HL-60 (cell line): ENCODE measurements at regions not wholly inside any gene's neighbourhood (a gene's known extent, or its start where the extent isn't known, plus 50 kb on each side); places are given as distances from the start of the nearest gene placed in this dataset.

ENCODE experiments used
- DNase-seq, 2 experiments: peaks; one replicate each; pipeline ENCODE4 v3.0.0-alpha.2; 2010 to 2020; ENCODE audit warnings: low read depth in 1 of 2, low spot score in 1 of 2
- H3K27ac ChIP-seq: fragments of 250-450 bp; sonication (Bioruptor Pico); replicated peaks from 2 replicates; pipeline ENCODE4 v1.5.1; 2020; ENCODE audit warnings: mild to moderate bottlenecking, moderate library complexity
- H3K27me3 ChIP-seq: fragments of 250-450 bp; sonication (Bioruptor Pico); 2 replicates; pipeline ENCODE4 v1.5.1; 2021; ENCODE audit warnings: mild to moderate bottlenecking, moderate library complexity; ENCODE audit not compliant: insufficient read depth, poor library complexity, severe bottlenecking
- H3K4me3 ChIP-seq: replicated peaks from 2 replicates; pipeline ENCODE4 v1.5.1; 2011; ENCODE audit warnings: mild to moderate bottlenecking, control low read depth, low read length; ENCODE audit not compliant: insufficient read depth
- CTCF ChIP-seq: IDR thresholded peaks from one replicate; pipeline ENCODE4 v1.5.1; 2011; ENCODE audit warnings: low read length, control low read depth, inconsistent platforms; ENCODE audit not compliant: insufficient read depth
- GABPA ChIP-seq: IDR thresholded peaks from 2 replicates; pipeline ENCODE4 v1.6.1; 2012; ENCODE audit warnings: low read depth
- POLR2AphosphoS5 ChIP-seq: IDR thresholded peaks from 2 replicates; pipeline ENCODE4 v1.6.1; 2012; ENCODE audit warnings: low read depth
- REST ChIP-seq: IDR thresholded peaks from 2 replicates; pipeline ENCODE4 v1.6.1; 2012; ENCODE audit warnings: low read depth; ENCODE audit not compliant: insufficient replicate concordance
- SPI1 ChIP-seq: IDR thresholded peaks from 2 replicates; pipeline ENCODE4 v1.6.1; 2012; ENCODE audit warnings: low read depth, mild to moderate bottlenecking, borderline replicate concordance

GRCh38 chr13:71096421-71096820 is 770.6 kb downstream of the DACH1 start:
- DNase-seq = no peak
- TF ChIP-seq SPI1 = no peak
- TF ChIP-seq GABPA = no peak
- TF ChIP-seq POLR2AphosphoS5 = no peak
- TF ChIP-seq REST = no peak
- Histone ChIP-seq H3K4me3 (no peak overlapping the region), H3K27me3 (no peaks in the 10 kb centered on the region), H3K27ac (no peak overlapping the region)

- TF ChIP-seq SPI1 = no peak
- TF ChIP-seq POLR2AphosphoS5 = no peak
- TF ChIP-seq GABPA = no peak
- no peak for TF ChIP-seq REST
- no peak for TF ChIP-seq CTCF
- no peak for DNase-seq
- no peak overlapping the region for H3K27ac ChIP-seq
- no peaks in the 10 kb centered on the region for H3K27me3 ChIP-seq
- H3K4me3 ChIP-seq = no peak overlapping the region
These were observed 776.0 kb downstream of the DACH1 start for GRCh38 chr13:71090990-71091389.

- Histone ChIP-seq H3K27ac (no peak overlapping the region), H3K4me3 (no peak overlapping the region), H3K27me3 (no peaks in the 10 kb centered on the region)
- DNase-seq = no peak
- TF ChIP-seq SPI1 (no peak), CTCF (no peak), REST (no peak), POLR2AphosphoS5 (no peak), GABPA (no peak)
These were observed 777.9 kb downstream of the DACH1 start for GRCh38 chr13:71089056-71089455.

- Histone ChIP-seq H3K27me3 (no peaks in the 10 kb centered on the region), H3K27ac (no peak overlapping the region), H3K4me3 (no peak overlapping the region)
- no peak for DNase-seq
- TF ChIP-seq GABPA = no peak
- TF ChIP-seq POLR2AphosphoS5 = no peak
- TF ChIP-seq REST = no peak
- no peak for TF ChIP-seq SPI1
- no peak for TF ChIP-seq CTCF
These were observed 779.6 kb downstream of the DACH1 start for GRCh38 chr13:71087432-71087831.
